LNCaP clone FGC (cell line): ENCODE measurements at regions not wholly inside any gene's neighbourhood (a gene's known extent, or its start where the extent isn't known, plus 50 kb on each side); places are given as distances from the start of the nearest gene placed in this dataset.

Experiments
- DNase-seq: peaks from one replicate; pipeline ENCODE4 v3.0.0-alpha.2; 2011; ENCODE audit warnings: low read depth
- H3K4me3 ChIP-seq: 2 replicates; pipeline ENCODE4 v1.5.1; 2011; ENCODE audit warnings: mild to moderate bottlenecking, low read depth, low read length, control low read depth
- CTCF ChIP-seq: IDR thresholded peaks from 2 replicates; pipeline ENCODE4 v1.5.1; 2012; ENCODE audit warnings: mild to moderate bottlenecking; ENCODE audit not compliant: control insufficient read depth, insufficient read depth; ENCODE audit errors: extremely low read depth

GRCh38 chr21:14862794-14863720 is 201.7 kb downstream of the NRIP1 start:
- H3K4me3 ChIP-seq: no peak overlapping the region
- peak; percentile 33; the same call in 1 of the 2 replicates for TF ChIP-seq CTCF
- DNase-seq: no peak

- DNase-seq: no peak
- TF ChIP-seq CTCF: no peak
- no peak overlapping the region for H3K4me3 ChIP-seq
Observed at GRCh38 chr21:14858311-14858710, 206.5 kb downstream of the NRIP1 start.

- TF ChIP-seq CTCF: no peak
- H3K4me3 ChIP-seq: no peak overlapping the region
- no peak for DNase-seq
Observed at GRCh38 chr21:14857529-14857928, 207.3 kb downstream of the NRIP1 start.

GRCh38 chr21:14850394-14850793 is 214.4 kb downstream of the NRIP1 start:
- no peak for TF ChIP-seq CTCF
- no peak for DNase-seq
- no peak overlapping the region for H3K4me3 ChIP-seq

- no peak for TF ChIP-seq CTCF
- DNase-seq: no peak
- no peak overlapping the region for H3K4me3 ChIP-seq
Observed at GRCh38 chr21:14846621-14847020, 218.2 kb downstream of the NRIP1 start.

GRCh38 chr21:14844001-14844400 is 220.8 kb downstream of the NRIP1 start:
- no peak for DNase-seq
- TF ChIP-seq CTCF: no peak

More at GRCh38 chr21:14844001-14844400, 220.8 kb downstream of the NRIP1 start:
- H3K4me3 ChIP-seq: no peak overlapping the region
